Dedifferentiated amniotic fluid mesenchymal stem cell (primary cell): ENCODE measurements at regions not wholly inside any gene's neighbourhood (a gene's known extent, or its start where the extent isn't known, plus 50 kb on each side); places are given as distances from the start of the nearest gene placed in this dataset.

Experiments used
- DNase-seq: peaks from one replicate; pipeline ENCODE4 v3.0.0-alpha.2; 2016; ENCODE audit errors: extremely low spot score

GRCh38 chr18:37769826-37770225, 204.2 kb upstream of the CELF4 start:
- DNase-seq: no peak

GRCh38 chr18:37764541-37765288, 199.1 kb upstream of the CELF4 start:
- DNase-seq: no peak

GRCh38 chr18:37762076-37762621, 196.6 kb upstream of the CELF4 start:
- DNase-seq: no peak

GRCh38 chr18:37754141-37754540, 188.5 kb upstream of the CELF4 start:
- DNase-seq: no peak

- no peak for DNase-seq
These were observed 176.8 kb upstream of the CELF4 start for GRCh38 chr18:37742436-37742835.

- DNase-seq: no peak
These were observed 175.5 kb upstream of the CELF4 start for GRCh38 chr18:37741032-37741623.

GRCh38 chr18:37734406-37734805, 168.8 kb upstream of the CELF4 start:
- no peak for DNase-seq

- DNase-seq: no peak
These were observed 164.1 kb upstream of the CELF4 start for GRCh38 chr18:37729716-37730115.

- no peak for DNase-seq
These were observed 158.6 kb upstream of the CELF4 start for GRCh38 chr18:37724206-37724605.

GRCh38 chr18:37721544-37722522, 156.2 kb upstream of the CELF4 start:
- no peak for DNase-seq

GRCh38 chr18:37720663-37721062, 155.1 kb upstream of the CELF4 start:
- no peak for DNase-seq

GRCh38 chr18:37717656-37718055, 152.1 kb upstream of the CELF4 start:
- DNase-seq: no peak

- DNase-seq: no peak
These were observed 151.5 kb upstream of the CELF4 start for GRCh38 chr18:37717098-37717497.

GRCh38 chr18:37716106-37716735, 150.6 kb upstream of the CELF4 start:
- DNase-seq: no peak

GRCh38 chr18:37714691-37715090, 149.1 kb upstream of the CELF4 start:
- no peak for DNase-seq

GRCh38 chr18:37712776-37713175, 147.2 kb upstream of the CELF4 start:
- DNase-seq: no peak

GRCh38 chr18:37711766-37712505, 146.3 kb upstream of the CELF4 start:
- DNase-seq: no peak

- DNase-seq: no peak
These were observed 145.1 kb upstream of the CELF4 start for GRCh38 chr18:37710726-37711125.

- DNase-seq: no peak
These were observed 144.1 kb upstream of the CELF4 start for GRCh38 chr18:37709740-37710139.

GRCh38 chr18:37705016-37705415, 139.4 kb upstream of the CELF4 start:
- DNase-seq: no peak

- DNase-seq: no peak
These were observed 137.2 kb upstream of the CELF4 start for GRCh38 chr18:37702841-37703240.
